Loucy (cell line): ENCODE measurements at regions not wholly inside any gene's neighbourhood (a gene's known extent, or its start where the extent isn't known, plus 50 kb on each side); places are given as distances from the start of the nearest gene placed in this dataset.

Experiments used
- H2AFZ ChIP-seq: fragments of 200-600 bp; sonication (generic); 2 replicates; pipeline ENCODE4 v1.6.0; 2016; ENCODE audit warnings: antibody characterized with exemption, mild to moderate bottlenecking, low read length, moderate library complexity
- H3F3A ChIP-seq: fragments of 200-600 bp; 2 replicates; pipeline ENCODE4 v1.6.0; 2016; ENCODE audit warnings: antibody characterized with exemption, low read depth, mild to moderate bottlenecking
- H3K27me3 ChIP-seq: fragments of 200-600 bp; sonication (generic); 2 replicates; pipeline ENCODE4 v1.6.1; 2014; ENCODE audit warnings: low read length, mild to moderate bottlenecking; ENCODE audit not compliant: insufficient read depth, poor library complexity, severe bottlenecking
- H3K36me3 ChIP-seq: fragments of 200-600 bp; sonication (generic); 2 replicates; pipeline ENCODE4 v1.6.1; 2016; ENCODE audit warnings: low read length; ENCODE audit not compliant: insufficient read depth
- H3K4me1 ChIP-seq: fragments of 200-600 bp; sonication (generic); 2 replicates; pipeline ENCODE4 v1.5.1; 2014; ENCODE audit warnings: low read length, mild to moderate bottlenecking; ENCODE audit not compliant: insufficient read depth, poor library complexity, severe bottlenecking
- H3K4me2 ChIP-seq: fragments of 200-600 bp; sonication (generic); 2 replicates; pipeline ENCODE4 v1.6.0; 2014; ENCODE audit warnings: antibody characterized with exemption, low read length, low read depth, mild to moderate bottlenecking; ENCODE audit not compliant: poor library complexity, severe bottlenecking
- H3K4me3 ChIP-seq: fragments of 200-600 bp; sonication (generic); 2 replicates; pipeline ENCODE4 v1.5.1; 2014; ENCODE audit warnings: low read length, mild to moderate bottlenecking, mixed read lengths; ENCODE audit not compliant: poor library complexity, severe bottlenecking
- H3K79me2 ChIP-seq: fragments of 200-600 bp; sonication (generic); 2 replicates; pipeline ENCODE4 v1.6.1; 2014; ENCODE audit warnings: low read length; ENCODE audit not compliant: insufficient read depth
- H3K9ac ChIP-seq: fragments of 200-600 bp; sonication (generic); 2 replicates; pipeline ENCODE4 v1.6.0; 2014; ENCODE audit warnings: mild to moderate bottlenecking, low read depth, low read length, moderate library complexity; ENCODE audit not compliant: poor library complexity, severe bottlenecking
- H3K9me2 ChIP-seq: fragments of 200-600 bp; sonication (generic); replicated peaks from 2 replicates; pipeline ENCODE4 v1.6.1; 2016; ENCODE audit warnings: low read depth, low read length, mixed read lengths
- H3K9me3 ChIP-seq: fragments of 200-600 bp; sonication (generic); 2 replicates; pipeline ENCODE4 v1.6.1; 2014; ENCODE audit warnings: mild to moderate bottlenecking, antibody characterized with exemption, low read length, low read depth; ENCODE audit not compliant: insufficient read depth
- H4K20me1 ChIP-seq: fragments of 200-600 bp; sonication (generic); 2 replicates; pipeline ENCODE4 v1.6.0; 2014; ENCODE audit warnings: antibody characterized with exemption, low read length, mild to moderate bottlenecking; ENCODE audit not compliant: insufficient read depth, poor library complexity, severe bottlenecking
- EZH2phosphoT487 ChIP-seq: fragments of 200-600 bp; IDR thresholded peaks from 2 replicates; pipeline ENCODE4 v1.6.1; 2018; ENCODE audit warnings: antibody characterized with exemption, mild to moderate bottlenecking, moderate library complexity, borderline replicate concordance
- TF ChIP-seq, protein P1 (sequence below): fragments of 200-600 bp; sonication (generic); conservative IDR thresholded peaks from 2 replicates; pipeline ENCODE4 v1.5.1; 2014; ENCODE audit warnings: mild to moderate bottlenecking, antibody characterized with exemption, low read length

DNA sequence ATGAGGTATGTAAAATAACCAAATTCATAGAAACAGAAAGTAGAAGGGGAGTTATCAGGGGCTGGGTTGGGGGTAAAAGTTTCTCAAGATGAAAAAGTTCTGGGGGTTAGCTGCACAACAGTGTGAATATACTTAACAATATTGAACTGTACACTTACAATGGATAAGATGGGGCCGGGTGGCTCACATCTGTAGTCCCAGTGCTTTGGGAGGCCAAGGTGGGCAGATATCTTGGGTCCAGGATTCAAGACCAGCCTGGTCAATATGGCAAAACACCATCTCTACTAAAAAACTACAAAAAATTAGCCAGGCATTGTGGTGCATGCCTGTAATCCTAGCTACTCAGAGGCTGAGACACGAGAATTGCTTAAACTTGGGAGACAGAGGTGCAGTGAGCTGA, 274.3 kb downstream of the TJP1 start:
- Histone ChIP-seq H2AFZ (no peak overlapping the region), H3K9ac (no peak overlapping the region), H3K9me3 (no peaks in the 10 kb centered on the region), H3K79me2 (no peaks in the 10 kb centered on the region), H3K4me1 (no peaks in the 10 kb centered on the region), H4K20me1 (no peaks in the 10 kb centered on the region), H3K27me3 (no peaks in the 10 kb centered on the region), H3K4me3 (no peak overlapping the region), H3K4me2 (no peak overlapping the region), H3K36me3 (no peaks in the 10 kb centered on the region), H3F3A (no peaks in the 10 kb centered on the region), H3K9me2 (no peaks in the 10 kb centered on the region)
- no peak for TF ChIP-seq EZH2phosphoT487
- TF ChIP-seq, protein P1, sequence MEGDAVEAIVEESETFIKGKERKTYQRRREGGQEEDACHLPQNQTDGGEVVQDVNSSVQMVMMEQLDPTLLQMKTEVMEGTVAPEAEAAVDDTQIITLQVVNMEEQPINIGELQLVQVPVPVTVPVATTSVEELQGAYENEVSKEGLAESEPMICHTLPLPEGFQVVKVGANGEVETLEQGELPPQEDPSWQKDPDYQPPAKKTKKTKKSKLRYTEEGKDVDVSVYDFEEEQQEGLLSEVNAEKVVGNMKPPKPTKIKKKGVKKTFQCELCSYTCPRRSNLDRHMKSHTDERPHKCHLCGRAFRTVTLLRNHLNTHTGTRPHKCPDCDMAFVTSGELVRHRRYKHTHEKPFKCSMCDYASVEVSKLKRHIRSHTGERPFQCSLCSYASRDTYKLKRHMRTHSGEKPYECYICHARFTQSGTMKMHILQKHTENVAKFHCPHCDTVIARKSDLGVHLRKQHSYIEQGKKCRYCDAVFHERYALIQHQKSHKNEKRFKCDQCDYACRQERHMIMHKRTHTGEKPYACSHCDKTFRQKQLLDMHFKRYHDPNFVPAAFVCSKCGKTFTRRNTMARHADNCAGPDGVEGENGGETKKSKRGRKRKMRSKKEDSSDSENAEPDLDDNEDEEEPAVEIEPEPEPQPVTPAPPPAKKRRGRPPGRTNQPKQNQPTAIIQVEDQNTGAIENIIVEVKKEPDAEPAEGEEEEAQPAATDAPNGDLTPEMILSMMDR = no peak

DNA sequence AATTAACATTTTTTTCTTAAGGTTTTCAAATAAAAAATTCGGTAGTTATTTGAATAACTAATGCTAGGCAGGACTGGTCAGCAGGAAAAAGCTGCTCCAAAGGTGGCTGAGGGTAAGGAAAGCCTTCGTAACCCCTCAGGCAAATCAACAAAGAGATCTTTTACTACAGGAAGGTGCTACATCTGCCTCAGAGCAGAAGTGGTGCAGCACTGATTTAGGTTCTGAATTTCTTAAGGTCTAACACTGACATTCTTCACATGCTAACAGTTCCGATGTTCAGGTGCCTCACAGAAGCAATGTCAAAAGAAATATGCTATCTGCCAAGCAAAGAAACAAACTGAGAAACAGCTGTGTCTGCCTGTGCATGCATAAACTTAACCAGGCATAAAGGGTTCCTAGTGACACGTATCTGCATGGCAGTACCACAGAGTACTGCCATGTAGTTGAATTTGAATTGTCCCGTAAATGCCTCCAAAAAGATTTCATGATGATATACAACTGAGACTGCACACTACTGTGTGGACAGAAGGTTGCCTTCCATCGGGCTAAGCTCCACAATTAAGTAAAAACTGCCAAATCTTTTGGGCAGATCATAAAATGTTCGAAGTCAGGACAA, 275.0 kb upstream of the NSMCE3 start:
- no peak overlapping the region for H2AFZ ChIP-seq
- no peak overlapping the region for H3K9ac ChIP-seq
- no peaks in the 10 kb centered on the region for H3K9me3 ChIP-seq
- no peak overlapping the region for H3K4me3 ChIP-seq
- H3K27me3 ChIP-seq = no peaks in the 10 kb centered on the region
- no peaks in the 10 kb centered on the region for H3K79me2 ChIP-seq
- H3K4me2 ChIP-seq = no peak overlapping the region
- H3K9me2 ChIP-seq = no peaks in the 10 kb centered on the region
- H3K36me3 ChIP-seq = no peaks in the 10 kb centered on the region
- H3K4me1 ChIP-seq = no peaks in the 10 kb centered on the region
- no peaks in the 10 kb centered on the region for H4K20me1 ChIP-seq
- H3F3A ChIP-seq = no peaks in the 10 kb centered on the region
- no peak for TF ChIP-seq EZH2phosphoT487
- TF ChIP-seq, protein P1 = no peak

DNA sequence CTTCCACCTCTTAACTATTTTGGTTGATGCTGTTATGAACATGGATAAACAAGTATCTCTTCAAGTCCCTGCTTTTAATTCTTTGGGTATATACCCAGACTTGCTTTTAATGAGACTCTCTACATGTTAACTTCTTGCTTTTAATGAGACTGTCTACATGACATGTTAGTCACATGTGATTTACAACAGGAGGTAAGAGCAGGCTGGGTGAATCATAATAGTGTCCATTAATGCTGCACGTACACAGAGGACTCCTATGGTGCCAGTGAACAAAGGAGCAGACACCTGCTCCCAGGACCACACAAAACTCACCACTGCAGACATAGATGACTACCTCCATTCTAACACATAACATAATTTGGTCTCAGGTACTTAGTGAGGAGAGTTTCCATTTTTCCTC, 273.4 kb upstream of the NSMCE3 start:
- H3F3A ChIP-seq = no peaks in the 10 kb centered on the region
- no peaks in the 10 kb centered on the region for H3K36me3 ChIP-seq
- no peak overlapping the region for H3K9ac ChIP-seq
- H3K4me1 ChIP-seq = no peaks in the 10 kb centered on the region
- no peaks in the 10 kb centered on the region for H4K20me1 ChIP-seq
- no peaks in the 10 kb centered on the region for H3K79me2 ChIP-seq
- H3K4me3 ChIP-seq = no peak overlapping the region
- no peak overlapping the region for H2AFZ ChIP-seq
- H3K4me2 ChIP-seq = no peak overlapping the region
- H3K27me3 ChIP-seq = no peaks in the 10 kb centered on the region
- TF ChIP-seq, protein P1 = no peak
- TF ChIP-seq EZH2phosphoT487 = no peak
- H3K9me3 ChIP-seq = no peaks in the 10 kb centered on the region
- no peaks in the 10 kb centered on the region for H3K9me2 ChIP-seq
